Activated CD8-positive, alpha-beta memory T cell treated with anti-CD3 and anti-CD28 coated beads, Interleukin-2, amount 50 U/mL, for 4 hours (primary cell): ENCODE measurements at regions not wholly inside any gene's neighbourhood (a gene's known extent, or its start where the extent isn't known, plus 50 kb on each side); places are given as distances from the start of the nearest gene placed in this dataset.

Experiments used
- DNase-seq: peaks from one replicate; pipeline ENCODE4 v3.0.0-alpha.2; 2020

GRCh38 chr2:234438305-234438977 lies 58.4 kb downstream of the ARL4C start:
- DNase-seq, result no peak

GRCh38 chr2:234437642-234438304 lies 59.1 kb downstream of the ARL4C start:
- DNase-seq, result no peak

- no peak for DNase-seq
Observed at GRCh38 chr2:234436482-234436837, 60.4 kb downstream of the ARL4C start.

GRCh38 chr2:234435836-234436481 lies 60.9 kb downstream of the ARL4C start:
- no peak for DNase-seq

- no peak for DNase-seq
Observed at GRCh38 chr2:234433201-234433600, 63.7 kb downstream of the ARL4C start.

- DNase-seq, result no peak
Observed at GRCh38 chr2:234430871-234431270, 66.0 kb downstream of the ARL4C start.

- DNase-seq, result no peak
Observed at GRCh38 chr2:234429265-234429664, 67.6 kb downstream of the ARL4C start.

GRCh38 chr2:234427081-234428061 lies 69.5 kb downstream of the ARL4C start:
- no peak for DNase-seq

GRCh38 chr2:234426616-234427015 lies 70.3 kb downstream of the ARL4C start:
- DNase-seq, result no peak

GRCh38 chr2:234425639-234426603 lies 71.0 kb downstream of the ARL4C start:
- peak; percentile 51 for DNase-seq

GRCh38 chr2:234423884-234424283 lies 73.0 kb downstream of the ARL4C start:
- no peak for DNase-seq

- DNase-seq, result peak; percentile 72
Observed at GRCh38 chr2:234422981-234423431, 73.9 kb downstream of the ARL4C start.

- no peak for DNase-seq
Observed at GRCh38 chr2:234422273-234422732, 74.6 kb downstream of the ARL4C start.

GRCh38 chr2:234420408-234420807 lies 76.5 kb downstream of the ARL4C start:
- DNase-seq, result no peak

GRCh38 chr2:234419726-234420125 lies 77.2 kb downstream of the ARL4C start:
- no peak for DNase-seq

- DNase-seq, result no peak
Observed at GRCh38 chr2:234415706-234416105, 81.2 kb downstream of the ARL4C start.

GRCh38 chr2:234414596-234414995 lies 82.3 kb downstream of the ARL4C start:
- no peak for DNase-seq

- no peak for DNase-seq
Observed at GRCh38 chr2:234412726-234413125, 84.2 kb downstream of the ARL4C start.

- no peak for DNase-seq
Observed at GRCh38 chr2:234411793-234412192, 85.1 kb downstream of the ARL4C start.

GRCh38 chr2:234410526-234410925 lies 86.4 kb downstream of the ARL4C start:
- DNase-seq, result no peak

- DNase-seq, result no peak
Observed at GRCh38 chr2:234409590-234409989, 87.3 kb downstream of the ARL4C start.

- DNase-seq, result no peak
Observed at GRCh38 chr2:234406085-234406484, 90.8 kb downstream of the ARL4C start.
